OCI-LY1 (cell line): ENCODE measurements at regions not wholly inside any gene's neighbourhood (a gene's known extent, or its start where the extent isn't known, plus 50 kb on each side); places are given as distances from the start of the nearest gene placed in this dataset.

Experiments used
- EZH2 ChIP-seq: fragments of 200-600 bp; sonication (generic), shearing (Covaris generic); IDR thresholded peaks from 2 replicates; pipeline ENCODE4 v1.8.0; 2017; ENCODE audit warnings: borderline replicate concordance, mixed run types, mild to moderate bottlenecking, antibody characterized with exemption, low read length, moderate library complexity, mixed read lengths
- TF ChIP-seq, protein P1 (sequence below): fragments of 200-600 bp; sonication (generic), shearing (Covaris generic); IDR thresholded peaks from 2 replicates; pipeline ENCODE4 v1.5.1; 2017; ENCODE audit warnings: mild to moderate bottlenecking, antibody characterized with exemption, low read length, moderate library complexity, mixed read lengths

DNA sequence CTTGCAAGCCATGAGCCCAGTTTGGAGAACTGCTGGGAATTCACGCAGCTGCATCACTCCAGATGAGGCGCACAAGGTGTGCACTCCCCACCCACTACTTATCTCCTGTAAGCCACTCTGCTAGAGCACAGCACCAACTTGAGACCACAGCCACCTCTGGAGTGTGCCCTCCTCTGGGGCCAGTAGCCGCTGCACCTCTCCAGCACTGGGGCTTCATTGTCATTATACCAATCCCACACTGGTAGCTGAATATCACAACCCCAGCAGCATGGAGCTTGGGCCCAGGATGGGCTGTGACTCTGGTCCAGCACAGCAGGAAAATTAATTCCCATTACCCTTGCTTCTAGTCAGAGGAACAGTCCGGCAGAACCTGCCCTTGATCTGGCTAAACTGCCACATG lies 125.6 kb downstream of the LSM5 start:
- TF ChIP-seq EZH2: no peak
- TF ChIP-seq, protein P1, sequence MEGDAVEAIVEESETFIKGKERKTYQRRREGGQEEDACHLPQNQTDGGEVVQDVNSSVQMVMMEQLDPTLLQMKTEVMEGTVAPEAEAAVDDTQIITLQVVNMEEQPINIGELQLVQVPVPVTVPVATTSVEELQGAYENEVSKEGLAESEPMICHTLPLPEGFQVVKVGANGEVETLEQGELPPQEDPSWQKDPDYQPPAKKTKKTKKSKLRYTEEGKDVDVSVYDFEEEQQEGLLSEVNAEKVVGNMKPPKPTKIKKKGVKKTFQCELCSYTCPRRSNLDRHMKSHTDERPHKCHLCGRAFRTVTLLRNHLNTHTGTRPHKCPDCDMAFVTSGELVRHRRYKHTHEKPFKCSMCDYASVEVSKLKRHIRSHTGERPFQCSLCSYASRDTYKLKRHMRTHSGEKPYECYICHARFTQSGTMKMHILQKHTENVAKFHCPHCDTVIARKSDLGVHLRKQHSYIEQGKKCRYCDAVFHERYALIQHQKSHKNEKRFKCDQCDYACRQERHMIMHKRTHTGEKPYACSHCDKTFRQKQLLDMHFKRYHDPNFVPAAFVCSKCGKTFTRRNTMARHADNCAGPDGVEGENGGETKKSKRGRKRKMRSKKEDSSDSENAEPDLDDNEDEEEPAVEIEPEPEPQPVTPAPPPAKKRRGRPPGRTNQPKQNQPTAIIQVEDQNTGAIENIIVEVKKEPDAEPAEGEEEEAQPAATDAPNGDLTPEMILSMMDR: no peak
